ENCODE measurements at regions not wholly inside any gene's neighbourhood (a gene's known extent, or its start where the extent isn't known, plus 50 kb on each side); places are given as distances from the start of the nearest gene placed in this dataset.

DNA sequence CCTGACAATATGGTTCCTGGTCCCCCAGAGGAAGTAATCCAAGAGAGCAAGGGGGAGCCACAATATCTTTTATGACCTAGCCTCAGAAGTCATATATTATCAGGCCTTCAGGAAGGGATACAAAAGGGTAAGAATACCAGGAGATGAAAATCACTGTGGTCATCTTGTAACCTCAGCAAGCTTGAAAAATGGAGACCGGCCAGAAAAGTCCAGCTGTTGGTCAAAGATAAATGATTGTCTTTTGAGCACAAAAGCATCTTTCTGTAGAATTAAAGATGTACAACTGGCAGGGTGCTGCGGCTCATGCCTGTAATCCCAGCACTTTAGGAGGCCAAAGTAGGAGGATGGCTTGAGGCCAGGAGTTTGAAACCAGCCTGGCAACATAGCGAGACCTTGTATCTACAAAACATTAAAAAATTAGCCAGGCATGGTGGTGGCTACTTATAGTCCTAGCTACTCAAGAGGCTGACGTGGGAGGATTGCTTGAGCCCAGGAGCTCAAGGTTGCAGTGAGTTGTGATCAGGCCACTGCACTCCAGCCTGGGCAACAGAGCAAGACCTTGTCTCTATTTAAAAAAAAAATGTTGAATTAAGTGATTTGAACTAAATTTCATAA, 118.0 kb upstream of the MARCKS start:
- DNase-seq (ENCODE audit: low read depth, low spot score): no peak
- in situ Hi-C loops (cut with HindIII; ENCODE audit: low pct_unique_long_range_greater_than_20kb, low sequenced_read_pairs): no loop called here

DNA sequence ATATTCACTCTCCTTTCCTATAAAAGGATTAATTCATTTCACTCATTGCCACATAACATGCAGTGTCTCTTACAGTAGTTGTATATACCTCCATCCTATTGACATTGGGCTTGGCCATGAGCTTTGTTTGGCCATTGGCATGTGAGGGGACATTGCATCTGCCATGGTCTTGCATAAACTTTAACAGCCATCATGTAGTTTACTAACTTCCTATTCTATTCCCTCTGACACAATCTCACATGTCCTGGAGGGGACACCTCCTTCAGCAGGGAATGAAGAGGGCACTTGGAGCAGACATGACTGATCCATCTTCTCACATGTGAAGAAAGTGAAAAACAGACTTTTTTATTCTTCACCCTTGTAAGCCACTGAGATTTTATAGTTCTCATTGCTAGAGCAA, 115.5 kb upstream of the MARCKS start:
- in situ Hi-C loops (cut with HindIII; ENCODE audit: low pct_unique_long_range_greater_than_20kb, low sequenced_read_pairs): no loop called here

DNA sequence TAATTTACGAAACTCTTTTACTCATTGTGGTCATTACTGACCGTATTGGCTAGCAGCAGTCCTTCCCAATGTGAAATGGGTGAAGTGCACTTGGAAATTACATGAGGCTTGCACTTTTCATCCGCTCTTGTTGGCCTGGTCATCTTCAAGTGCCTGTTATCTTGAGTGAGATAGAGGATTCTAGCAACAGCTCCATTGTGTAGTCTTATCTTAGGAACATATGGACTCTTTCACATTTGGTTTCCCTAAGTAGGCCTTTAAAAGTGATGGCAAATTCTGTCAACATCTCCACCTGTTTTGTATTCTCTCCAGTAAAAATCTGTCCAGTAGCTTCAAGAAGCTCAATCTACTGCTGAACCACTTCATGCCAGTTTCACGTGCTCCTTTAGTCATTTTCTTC, 114.8 kb upstream of the MARCKS start:
- in situ Hi-C loops (cut with HindIII; ENCODE audit: low pct_unique_long_range_greater_than_20kb, low sequenced_read_pairs): no loop called here
- no peak for DNase-seq (ENCODE audit: low read depth, low spot score)

More for the DNA sequence above, 115.5 kb upstream of the MARCKS start:
- DNase-seq (ENCODE audit: low read depth, low spot score): no peak

DNA sequence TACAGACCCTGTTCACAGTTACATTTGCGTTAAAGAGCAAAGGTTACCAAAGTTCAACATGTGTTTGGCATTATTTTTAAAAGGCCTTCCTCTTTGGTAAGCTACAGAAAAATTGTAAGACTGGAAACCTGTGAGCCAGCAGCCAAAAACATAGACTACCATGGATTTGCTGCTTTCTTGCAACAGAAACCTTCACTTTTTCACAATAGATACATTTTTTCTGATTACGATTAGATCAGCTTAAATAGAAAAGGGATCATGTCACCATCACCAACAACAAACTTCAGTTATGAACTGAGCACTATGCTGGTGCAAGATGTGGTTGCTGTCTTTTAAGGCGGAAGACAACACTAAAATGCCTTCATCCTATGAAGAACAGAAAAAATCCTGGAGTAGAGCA, 112.3 kb upstream of the MARCKS start:
- no peak for DNase-seq (ENCODE audit: low read depth, low spot score)
- in situ Hi-C loops (cut with HindIII; ENCODE audit: low pct_unique_long_range_greater_than_20kb, low sequenced_read_pairs): no loop called here

DNA sequence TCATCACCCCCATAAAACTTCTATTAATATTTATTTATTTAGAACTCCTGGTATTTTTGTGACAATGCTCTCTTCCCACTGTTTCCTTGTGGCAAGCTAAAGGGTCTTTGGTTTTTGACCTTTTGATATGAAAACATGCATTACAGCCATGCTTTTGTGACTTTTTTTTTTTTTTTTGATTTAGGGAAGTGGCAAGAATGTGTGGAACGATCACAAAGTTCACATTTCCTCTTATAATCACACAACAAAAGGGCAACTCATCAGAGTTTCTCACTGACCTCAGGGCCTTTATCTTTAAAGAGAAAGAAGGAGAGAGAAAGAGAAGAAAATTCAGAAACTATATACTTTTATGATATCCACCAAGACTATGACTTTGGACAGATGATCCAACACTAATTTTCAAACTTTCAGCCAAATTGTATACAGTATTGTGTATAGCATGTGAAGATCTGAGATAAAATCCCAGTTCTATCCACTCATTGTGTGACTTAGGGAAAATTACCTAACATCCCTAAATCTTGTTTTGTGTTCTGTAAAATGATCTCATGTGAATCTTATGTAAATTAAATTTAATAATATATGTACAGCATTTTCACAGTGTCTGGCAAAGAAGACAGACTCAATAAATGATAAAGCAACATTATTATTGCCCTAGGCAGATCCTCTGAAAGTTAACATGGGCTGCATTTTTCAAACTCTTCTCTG, 106.8 kb upstream of the MARCKS start:
- in situ Hi-C loops (cut with HindIII; ENCODE audit: low pct_unique_long_range_greater_than_20kb, low sequenced_read_pairs): no loop called here
- DNase-seq (ENCODE audit: low read depth, low spot score): peak; percentile 62

DNA sequence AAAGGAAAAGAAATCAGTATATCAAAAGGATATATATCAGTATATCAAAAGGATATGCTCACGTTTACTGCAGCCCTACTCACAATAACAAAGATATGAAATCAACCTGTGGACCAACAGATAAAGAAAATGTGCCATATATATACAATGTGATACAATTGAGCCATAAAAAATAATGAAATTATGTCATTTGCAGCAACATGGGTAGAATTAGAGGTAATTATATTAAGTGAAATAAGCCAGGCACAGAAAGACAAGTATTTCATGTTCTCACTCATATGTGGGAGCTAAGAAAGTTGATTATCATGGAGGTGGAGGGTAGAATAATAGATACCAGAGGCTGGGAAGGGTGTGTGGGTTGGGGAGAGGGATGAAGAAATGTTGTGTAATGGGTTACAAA, 102.9 kb upstream of the MARCKS start:
- in situ Hi-C loops (cut with HindIII; ENCODE audit: low pct_unique_long_range_greater_than_20kb, low sequenced_read_pairs): no loop called here
- no peak for DNase-seq (ENCODE audit: low read depth, low spot score)

DNA sequence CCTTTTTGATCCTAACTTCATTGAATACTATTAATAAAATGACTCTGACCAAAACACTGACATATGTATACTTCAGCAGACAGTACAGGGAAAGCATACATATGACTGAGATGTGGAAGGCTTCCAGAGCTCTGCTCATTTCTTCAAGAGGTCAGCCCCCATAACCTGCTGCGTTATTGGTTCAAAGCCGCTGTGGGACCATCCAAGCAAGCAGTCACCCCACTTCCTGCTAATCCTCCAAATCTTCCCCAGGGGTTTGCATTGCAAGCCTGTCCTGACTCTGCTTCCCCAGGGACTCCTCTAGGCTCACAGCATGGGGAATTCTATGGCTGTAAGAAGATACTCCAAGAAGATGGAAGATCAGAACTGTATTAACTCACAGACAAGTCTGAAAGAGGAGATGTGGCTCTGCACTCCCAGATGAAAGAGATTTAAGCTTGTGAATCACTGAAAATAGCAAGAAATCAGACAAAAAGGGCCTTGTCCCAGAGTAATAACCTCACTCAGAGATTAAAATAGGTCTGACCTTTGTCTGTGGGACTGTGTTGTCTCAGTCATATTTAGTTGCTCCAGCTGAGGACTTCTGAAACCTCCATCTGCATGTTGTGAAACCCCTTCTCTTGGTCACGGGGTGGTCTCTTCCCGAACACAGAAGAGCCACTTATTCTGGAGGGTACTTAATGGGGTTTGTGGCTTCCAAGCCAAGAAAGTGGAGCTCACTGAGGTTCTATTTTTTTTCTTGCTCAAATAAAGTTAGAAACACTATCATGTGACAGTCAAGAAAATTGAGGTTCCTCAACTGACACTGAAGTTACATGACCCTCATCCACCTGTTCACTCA, 101.5 kb upstream of the MARCKS start:
- in situ Hi-C loops (cut with HindIII; ENCODE audit: low pct_unique_long_range_greater_than_20kb, low sequenced_read_pairs): no loop called here
- peak; percentile 95 for DNase-seq (ENCODE audit: low read depth, low spot score)

DNA sequence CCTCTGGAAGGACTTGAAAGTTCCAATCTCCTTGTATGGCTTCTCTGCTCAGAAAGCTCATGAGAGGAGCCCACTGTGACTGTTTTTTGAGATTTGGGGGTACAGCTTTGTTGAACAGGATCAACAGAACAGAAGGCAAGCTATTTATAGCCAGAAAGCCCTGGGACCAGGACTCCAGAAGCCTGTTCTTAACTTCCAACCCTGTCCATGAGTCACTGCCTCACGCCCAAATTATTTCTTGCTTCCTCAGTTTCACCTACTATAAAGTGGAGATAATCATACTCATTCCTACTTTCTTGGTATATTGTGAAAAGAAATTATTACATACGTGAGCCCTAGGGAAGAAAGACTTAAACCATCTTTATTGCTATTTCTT, 100.9 kb upstream of the MARCKS start:
- no peak for DNase-seq (ENCODE audit: low read depth, low spot score)
- in situ Hi-C loops (cut with HindIII; ENCODE audit: low pct_unique_long_range_greater_than_20kb, low sequenced_read_pairs): no loop called here

DNA sequence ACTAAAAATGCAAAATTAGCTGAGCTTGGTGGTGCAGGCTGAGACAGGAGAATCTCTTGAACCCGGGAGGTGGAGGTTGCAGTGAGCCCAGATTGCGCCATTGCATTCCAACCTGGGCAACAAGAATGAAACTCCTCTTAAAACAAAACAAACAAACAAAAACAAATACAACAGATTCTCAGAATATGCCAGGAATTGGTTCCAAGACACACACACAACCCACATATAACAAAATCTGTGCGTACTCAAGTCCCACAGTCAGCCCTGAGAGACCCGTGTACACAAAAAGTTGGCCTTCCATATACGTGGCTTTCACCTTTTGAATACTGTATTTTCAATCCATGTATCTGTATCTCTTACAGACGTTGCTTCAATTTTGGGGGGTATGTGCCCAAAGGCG, 98.9 kb upstream of the MARCKS start:
- no peak for DNase-seq (ENCODE audit: low read depth, low spot score)
- in situ Hi-C loops (cut with HindIII; ENCODE audit: low pct_unique_long_range_greater_than_20kb, low sequenced_read_pairs): no loop called here

DNA sequence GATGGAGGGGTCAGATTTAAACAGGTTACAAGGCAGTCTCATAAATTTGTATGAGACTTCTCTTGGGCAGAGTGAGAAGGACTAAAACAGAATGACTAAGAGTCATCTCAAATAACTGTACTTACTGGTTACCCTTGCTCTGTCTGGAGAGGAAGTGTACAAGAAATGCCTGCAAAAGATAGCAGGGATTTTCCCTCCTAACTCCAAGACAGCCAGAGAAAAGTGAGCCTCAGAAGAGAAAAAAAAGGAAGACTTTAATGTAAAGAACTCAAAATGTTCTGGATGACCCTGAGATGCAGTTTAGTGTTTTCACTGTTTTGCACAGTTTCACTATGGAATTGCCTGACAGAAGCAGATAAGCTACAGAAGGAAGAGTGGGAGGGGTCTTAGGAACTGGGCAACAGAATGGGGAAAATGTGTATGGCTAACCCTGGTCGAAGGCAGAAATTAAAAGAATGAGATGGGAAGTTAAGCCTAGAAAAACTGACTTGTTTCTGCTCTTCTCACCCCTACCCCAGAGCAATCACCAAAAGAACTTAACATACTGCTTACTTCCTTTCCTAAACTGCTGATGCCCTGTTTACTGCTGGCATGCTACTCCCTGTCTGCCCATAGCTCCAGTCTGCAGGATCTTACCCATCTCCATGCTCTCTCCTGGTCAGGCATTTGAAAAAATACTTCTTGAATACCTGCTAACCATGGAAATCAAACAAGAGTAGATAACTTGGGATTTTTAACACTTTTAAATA, 98.1 kb upstream of the MARCKS start:
- DNase-seq (ENCODE audit: low read depth, low spot score): peak; percentile 14
- in situ Hi-C loops (cut with HindIII; ENCODE audit: low pct_unique_long_range_greater_than_20kb, low sequenced_read_pairs): no loop called here

DNA sequence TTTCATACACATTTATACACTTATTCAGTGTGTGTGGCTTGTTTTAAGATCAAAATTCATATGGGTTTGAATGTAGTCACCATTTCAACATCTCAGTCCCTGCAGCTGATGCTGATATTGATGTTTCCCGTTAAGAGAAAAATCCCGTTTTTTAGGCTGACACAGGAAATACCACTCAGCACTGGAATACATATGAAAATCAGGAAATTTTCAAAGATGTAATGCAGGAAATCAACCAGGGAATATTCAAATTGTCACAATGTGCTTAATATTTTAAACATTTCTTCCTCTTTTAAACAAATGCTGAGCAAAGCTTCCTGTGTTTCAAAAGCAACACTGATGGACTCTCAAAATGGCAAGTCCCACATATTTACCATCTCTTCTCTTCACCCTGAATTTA, 94.5 kb upstream of the MARCKS start:
- in situ Hi-C loops (cut with HindIII; ENCODE audit: low pct_unique_long_range_greater_than_20kb, low sequenced_read_pairs): no loop called here

DNA sequence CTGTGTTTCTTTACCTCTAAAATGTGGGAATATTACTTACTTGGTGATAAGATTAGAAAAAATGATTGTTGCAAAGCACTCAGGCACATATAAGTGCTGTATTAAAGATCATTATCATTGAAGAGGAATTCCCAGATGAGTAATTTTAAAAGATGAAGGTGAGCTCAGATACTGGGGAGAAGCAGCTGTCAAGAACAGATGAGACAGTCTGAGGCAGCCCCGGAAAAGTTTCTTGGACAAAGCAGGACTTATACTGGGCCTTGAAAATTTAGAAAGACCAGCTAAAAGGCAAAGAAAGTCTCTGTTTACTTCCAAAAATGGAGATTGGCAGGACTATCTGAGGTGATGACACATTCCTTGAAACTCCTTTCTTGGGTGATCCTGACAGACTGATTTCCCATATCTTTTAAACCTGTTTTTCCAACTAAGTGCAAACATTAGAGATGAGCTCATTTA, 93.8 kb upstream of the MARCKS start:
- in situ Hi-C loops (cut with HindIII; ENCODE audit: low pct_unique_long_range_greater_than_20kb, low sequenced_read_pairs): no loop called here

More for the DNA sequence above, 94.5 kb upstream of the MARCKS start:
- no peak for DNase-seq (ENCODE audit: low read depth, low spot score)

DNA sequence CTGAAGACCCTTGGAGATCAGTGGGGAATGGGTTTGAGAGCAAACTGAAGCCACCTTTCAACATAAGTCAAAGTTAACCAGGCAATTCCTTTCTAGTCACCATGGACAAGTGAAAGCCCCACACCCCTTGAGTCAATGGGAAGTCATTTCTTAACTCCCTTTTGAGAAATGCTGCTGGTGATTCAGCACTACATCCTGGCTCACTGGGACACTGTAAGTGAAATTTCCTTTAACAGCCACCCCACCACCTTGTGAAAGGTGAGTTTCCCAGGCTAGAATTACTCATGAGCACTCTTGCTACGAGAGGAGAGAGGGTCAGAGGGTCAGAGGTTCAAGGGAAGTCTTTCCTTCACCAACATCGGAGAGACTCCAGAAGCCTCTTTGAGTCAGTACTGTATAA, 93.3 kb upstream of the MARCKS start:
- DNase-seq (ENCODE audit: low read depth, low spot score): no peak
- in situ Hi-C loops (cut with HindIII; ENCODE audit: low pct_unique_long_range_greater_than_20kb, low sequenced_read_pairs): no loop called here

More for the DNA sequence above, 93.8 kb upstream of the MARCKS start:
- DNase-seq (ENCODE audit: low read depth, low spot score): no peak

DNA sequence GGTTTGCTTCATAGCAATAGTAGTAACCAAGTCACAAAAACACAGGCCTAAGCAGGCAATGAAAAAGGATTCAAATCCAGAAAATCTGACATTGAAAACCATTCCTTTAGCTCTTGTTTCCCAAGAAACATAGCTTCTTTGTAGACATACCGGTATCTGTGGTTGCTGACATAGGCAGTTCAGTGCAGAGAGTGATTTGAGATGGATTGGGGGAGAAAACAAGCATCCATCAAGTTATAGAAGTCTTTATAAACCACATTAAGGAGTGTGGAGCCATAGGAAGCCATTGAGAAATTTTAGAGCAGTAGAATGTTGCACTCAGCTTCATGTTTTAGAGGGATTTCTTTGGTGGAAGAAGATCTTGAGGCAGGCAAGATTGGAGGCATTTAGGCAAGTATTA, 91.2 kb upstream of the MARCKS start:
- in situ Hi-C loops (cut with HindIII; ENCODE audit: low pct_unique_long_range_greater_than_20kb, low sequenced_read_pairs): no loop called here
- DNase-seq (ENCODE audit: low read depth, low spot score): no peak

DNA sequence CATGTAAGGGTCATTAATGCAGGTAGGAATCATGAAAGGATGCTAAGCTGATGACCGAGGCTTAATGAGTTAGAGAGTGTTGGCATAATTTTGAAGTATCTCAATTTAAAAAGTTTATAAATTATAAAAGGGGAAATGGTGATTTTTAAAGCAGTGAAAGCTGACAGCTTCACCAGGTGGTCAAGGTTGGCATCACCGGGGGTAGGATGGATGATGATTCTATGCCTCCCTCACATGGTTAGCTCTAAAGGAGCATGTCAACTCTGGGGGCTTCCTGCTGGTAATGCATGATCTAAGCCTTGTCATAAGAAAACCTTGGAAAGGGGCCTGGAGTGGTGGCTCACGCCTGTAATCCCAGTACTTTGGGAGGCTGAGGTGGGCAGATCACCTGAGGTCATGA, 89.2 kb upstream of the MARCKS start:
- in situ Hi-C loops (cut with HindIII; ENCODE audit: low pct_unique_long_range_greater_than_20kb, low sequenced_read_pairs): no loop called here
- no peak for DNase-seq (ENCODE audit: low read depth, low spot score)

DNA sequence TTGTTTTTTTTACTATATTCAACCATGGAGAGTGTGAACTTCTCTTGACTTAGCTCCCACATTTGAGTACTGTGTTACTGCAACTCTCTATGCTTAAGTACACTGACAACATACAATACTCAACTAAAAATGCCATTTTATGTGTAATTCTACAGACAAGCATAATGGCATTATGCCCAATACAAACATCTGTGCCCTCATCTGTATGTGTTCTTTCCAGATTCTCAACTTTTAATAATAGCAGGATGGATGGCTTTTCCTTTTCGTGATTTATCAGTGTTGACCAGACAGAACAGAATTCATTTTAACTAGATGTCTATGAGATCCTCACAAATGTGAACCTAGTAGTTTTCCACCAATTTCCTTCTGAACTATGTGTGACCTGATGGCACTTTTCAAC, 84.2 kb upstream of the MARCKS start:
- in situ Hi-C loops (cut with HindIII; ENCODE audit: low pct_unique_long_range_greater_than_20kb, low sequenced_read_pairs): no loop called here
- no peak for DNase-seq (ENCODE audit: low read depth, low spot score)

DNA sequence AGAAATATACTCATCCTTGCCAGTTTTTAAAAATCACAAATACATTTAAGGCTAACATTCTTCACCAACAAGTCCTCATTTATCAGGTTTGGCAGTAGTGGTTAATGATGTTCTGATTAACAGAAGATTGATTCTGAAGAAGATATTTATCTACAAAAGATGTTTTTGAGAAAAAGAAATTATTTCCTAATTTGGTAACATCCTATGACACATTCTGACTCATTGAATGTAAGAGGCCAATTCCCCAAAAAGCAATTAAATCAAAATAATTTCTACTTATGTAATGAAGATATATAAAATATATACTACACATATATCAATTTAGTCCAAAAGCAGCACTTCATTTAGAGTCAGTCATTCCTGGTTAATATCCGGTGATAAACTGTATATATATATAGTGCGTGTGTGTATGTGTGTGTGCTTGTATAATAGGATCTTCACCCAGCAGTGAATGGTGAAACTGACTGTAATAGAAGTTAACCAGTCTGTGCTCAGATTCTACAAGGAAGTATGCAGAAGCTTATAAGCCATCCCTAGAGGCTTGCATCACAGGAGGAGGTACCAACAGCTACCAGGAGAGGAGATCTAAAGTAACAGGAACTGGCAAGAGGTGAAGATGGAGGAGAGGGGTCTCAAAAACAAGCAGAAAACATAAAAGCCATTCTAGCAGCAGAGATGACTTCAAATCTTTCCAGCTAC, 82.9 kb upstream of the MARCKS start:
- peak; percentile 38 for DNase-seq (ENCODE audit: low read depth, low spot score)
- in situ Hi-C loops (cut with HindIII; ENCODE audit: low pct_unique_long_range_greater_than_20kb, low sequenced_read_pairs): no loop called here
